A673 (cell line): ENCODE measurements at regions not wholly inside any gene's neighbourhood (a gene's known extent, or its start where the extent isn't known, plus 50 kb on each side); places are given as distances from the start of the nearest gene placed in this dataset.

Experiments used
- BruUV-seq: library from RNA; stranded (reverse); fragments of 400-500 nt; replicated peaks from 2 replicates; lab custom pipeline; 2021; lab: Mats Ljungman, UMichigan
- CTCF ChIA-PET: fragments of 300-600 bp; sonication (Branson Sonifier 250); formaldehyde crosslinking; loops from one replicate; lab custom pipeline; 2022; ENCODE audit warnings: antibody characterized with exemption; lab: Charles Lee
- POLR2A ChIA-PET: fragments of 300-600 bp; sonication (Branson Sonifier 250); formaldehyde crosslinking; loops from one replicate; lab custom pipeline; 2022; ENCODE audit warnings: antibody characterized with exemption; ENCODE audit not compliant: low non-redundant PET; lab: Charles Lee
- DNase-seq: peaks from one replicate; pipeline ENCODE4 v3.0.0-alpha.2; 2015; ENCODE audit warnings: low spot score
- H3K27ac ChIP-seq: fragments of 200-600 bp; sonication (generic); 2 replicates; pipeline ENCODE4 v1.5.1; 2016; ENCODE audit warnings: mixed run types, low read depth, mild to moderate bottlenecking, mixed read lengths, antibody characterized with exemption, low read length; ENCODE audit not compliant: poor library complexity, severe bottlenecking
- H3K27me3 ChIP-seq: fragments of 200-600 bp; sonication (generic); replicated peaks from 2 replicates; pipeline ENCODE4 v1.6.1; 2017; ENCODE audit warnings: mixed run types, low read depth, mild to moderate bottlenecking, mixed read lengths, antibody characterized with exemption, low read length; ENCODE audit not compliant: insufficient read depth, poor library complexity
- H3K36me3 ChIP-seq: fragments of 200-600 bp; sonication (generic); 2 replicates; pipeline ENCODE4 v1.6.1; 2016; ENCODE audit warnings: mixed run types, mild to moderate bottlenecking, mixed read lengths, antibody characterized with exemption, low read length; ENCODE audit not compliant: insufficient read depth, poor library complexity, severe bottlenecking
- H3K4me1 ChIP-seq: fragments of 200-600 bp; sonication (generic); 2 replicates; pipeline ENCODE4 v1.6.1; 2017; ENCODE audit warnings: mixed run types, mild to moderate bottlenecking, mixed read lengths, antibody characterized with exemption, low read length; ENCODE audit not compliant: insufficient read depth, poor library complexity, severe bottlenecking
- H3K4me3 ChIP-seq: fragments of 200-600 bp; sonication (generic); 2 replicates; pipeline ENCODE4 v1.5.1; 2016; ENCODE audit warnings: low read depth, mixed run types, mild to moderate bottlenecking, mixed read lengths, low read length; ENCODE audit not compliant: poor library complexity, severe bottlenecking
- H3K9me3 ChIP-seq: fragments of 200-600 bp; sonication (generic); 2 replicates; pipeline ENCODE4 v1.6.1; 2016; ENCODE audit warnings: mixed run types, low read depth, mild to moderate bottlenecking, mixed read lengths, antibody characterized with exemption, low read length; ENCODE audit not compliant: poor library complexity, severe bottlenecking
- EZH2 ChIP-seq: fragments of 200-600 bp; sonication (generic); IDR thresholded peaks from 2 replicates; pipeline ENCODE4 v1.6.1; 2017; ENCODE audit warnings: borderline replicate concordance, low read depth, mild to moderate bottlenecking, mixed read lengths, antibody characterized with exemption, low read length; ENCODE audit not compliant: poor library complexity, severe bottlenecking
- intact Hi-C: fragments of 100-400 bp; cut with micrococcal nuclease; formaldehyde crosslinking; loops from one replicate; pipeline ENCODE4 v1.10.0; 2022; ENCODE audit not compliant: unreplicated experiment
- TF ChIP-seq, protein P1 (sequence below): fragments of 300-800, 200-600 bp; sonication (generic); conservative IDR thresholded peaks from 2 replicates; pipeline ENCODE4 v1.5.1; 2017; ENCODE audit warnings: low read depth, mild to moderate bottlenecking, antibody characterized with exemption, low read length, moderate library complexity, mixed read lengths

DNA sequence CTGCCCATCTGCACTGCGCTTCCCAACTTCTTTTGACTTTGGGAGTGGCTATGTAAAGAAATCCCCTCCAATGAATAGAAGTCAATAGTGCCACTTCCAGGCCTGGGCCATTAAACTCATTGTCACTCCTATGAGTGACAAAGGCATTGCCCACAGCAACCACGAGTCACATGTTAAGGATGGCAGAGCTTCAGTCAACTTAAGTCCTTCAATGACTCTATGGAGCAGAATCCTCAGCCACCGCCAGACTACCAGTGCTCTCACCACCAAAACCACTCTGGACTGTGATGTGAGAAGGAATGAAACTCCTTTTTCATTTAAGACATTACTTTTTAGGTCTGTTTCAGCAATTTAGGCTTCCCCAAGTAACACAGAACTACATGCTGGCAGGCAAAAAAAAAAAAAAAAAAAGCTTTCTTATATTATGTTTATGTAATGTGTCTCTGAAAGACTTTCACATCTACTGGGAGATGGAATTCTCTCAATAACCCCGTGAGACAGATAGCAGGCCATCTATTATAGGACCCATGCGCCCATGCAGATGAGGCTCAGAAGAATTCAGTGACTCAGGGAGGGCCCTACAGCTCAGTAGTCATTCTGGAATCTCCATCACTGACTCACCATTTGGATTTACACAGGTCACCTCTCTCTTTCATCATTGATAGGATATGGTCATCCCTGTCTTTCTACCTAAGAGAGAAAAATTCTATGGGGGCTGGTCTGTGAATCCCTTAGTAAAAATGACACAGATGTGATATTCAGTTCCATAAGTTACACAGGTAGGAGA is 180.5 kb downstream of the CEMIP2 start:
- BruUV-seq = no TSS peak
- peaks cover 3% of the 10 kb centered on the region for H3K27me3 ChIP-seq
- no peak for TF ChIP-seq EZH2
- TF ChIP-seq, protein P1, sequence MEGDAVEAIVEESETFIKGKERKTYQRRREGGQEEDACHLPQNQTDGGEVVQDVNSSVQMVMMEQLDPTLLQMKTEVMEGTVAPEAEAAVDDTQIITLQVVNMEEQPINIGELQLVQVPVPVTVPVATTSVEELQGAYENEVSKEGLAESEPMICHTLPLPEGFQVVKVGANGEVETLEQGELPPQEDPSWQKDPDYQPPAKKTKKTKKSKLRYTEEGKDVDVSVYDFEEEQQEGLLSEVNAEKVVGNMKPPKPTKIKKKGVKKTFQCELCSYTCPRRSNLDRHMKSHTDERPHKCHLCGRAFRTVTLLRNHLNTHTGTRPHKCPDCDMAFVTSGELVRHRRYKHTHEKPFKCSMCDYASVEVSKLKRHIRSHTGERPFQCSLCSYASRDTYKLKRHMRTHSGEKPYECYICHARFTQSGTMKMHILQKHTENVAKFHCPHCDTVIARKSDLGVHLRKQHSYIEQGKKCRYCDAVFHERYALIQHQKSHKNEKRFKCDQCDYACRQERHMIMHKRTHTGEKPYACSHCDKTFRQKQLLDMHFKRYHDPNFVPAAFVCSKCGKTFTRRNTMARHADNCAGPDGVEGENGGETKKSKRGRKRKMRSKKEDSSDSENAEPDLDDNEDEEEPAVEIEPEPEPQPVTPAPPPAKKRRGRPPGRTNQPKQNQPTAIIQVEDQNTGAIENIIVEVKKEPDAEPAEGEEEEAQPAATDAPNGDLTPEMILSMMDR = no peak
- H3K4me3 ChIP-seq = no peak overlapping the region
- no peaks in the 10 kb centered on the region for H3K4me1 ChIP-seq
- no peaks in the 10 kb centered on the region for H3K36me3 ChIP-seq
- H3K9me3 ChIP-seq = no peaks in the 10 kb centered on the region
- POLR2A ChIA-PET = no interaction called here
- intact Hi-C loops = loop anchor here (10.0 kb wide), 1 partner anchor 53 kb away; no protein-coding TSS in a partner anchor
- no peak for DNase-seq
- CTCF ChIA-PET = interaction anchor here (0.6 kb wide), 2 partner anchors 338 to 949 kb away, joined by 5 read pairs; no protein-coding TSS in a partner anchor
- no peak overlapping the region for H3K27ac ChIP-seq

DNA sequence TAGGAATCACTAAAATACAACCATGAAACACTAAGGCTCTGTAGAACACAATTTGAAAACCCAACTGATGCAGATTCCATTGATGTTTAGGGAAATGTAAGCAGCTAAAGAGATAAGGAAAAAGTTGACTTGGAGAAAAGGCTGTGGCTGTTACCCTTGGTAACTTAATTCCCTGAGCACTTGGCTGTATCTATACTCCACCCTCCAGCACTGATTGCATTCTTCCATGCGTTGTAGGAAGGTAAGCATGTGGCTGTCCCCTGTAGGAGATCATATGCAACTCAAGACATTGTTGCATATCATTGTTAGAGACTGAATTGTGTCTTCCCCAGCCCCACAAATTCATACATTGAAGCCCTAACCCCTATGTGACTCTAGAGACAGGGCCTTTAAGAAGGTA is 184.5 kb downstream of the CEMIP2 start:
- intact Hi-C loops = loop anchor here (10.0 kb wide), 1 partner anchor 49 kb away; no protein-coding TSS in a partner anchor
- no peak for DNase-seq
- no TSS peak for BruUV-seq
- Histone ChIP-seq H3K4me1 (no peaks in the 10 kb centered on the region), H3K27me3 (peaks cover under 1% of the 10 kb centered on the region), H3K9me3 (no peaks in the 10 kb centered on the region), H3K27ac (no peak overlapping the region), H3K36me3 (no peaks in the 10 kb centered on the region), H3K4me3 (no peak overlapping the region)
- TF ChIP-seq EZH2 = no peak
- TF ChIP-seq, protein P1 = no peak
- ChIA-PET CTCF (no interaction called here), POLR2A (no interaction called here)

DNA sequence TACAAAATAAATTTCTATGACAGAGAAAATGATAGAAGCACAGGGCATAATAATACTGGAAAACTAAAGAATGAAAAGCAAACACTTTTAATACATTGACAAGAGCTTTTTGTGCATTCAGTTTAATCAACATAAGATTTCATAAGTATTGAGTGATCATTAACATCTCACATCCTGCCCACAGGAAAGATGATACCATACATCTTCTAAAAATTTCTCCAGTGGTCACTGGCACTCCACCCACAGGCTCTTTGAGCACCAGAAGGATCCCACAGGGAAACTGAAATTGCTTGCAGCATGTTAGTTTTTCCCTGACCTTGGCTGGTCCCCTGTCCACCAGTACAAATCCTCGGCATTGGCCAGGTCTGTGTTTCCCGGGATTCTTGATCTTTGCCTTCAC is 186.0 kb downstream of the CEMIP2 start:
- no TSS peak for BruUV-seq
- DNase-seq = no peak
- TF ChIP-seq, protein P1 = no peak
- no peak for TF ChIP-seq EZH2
- H3K9me3 ChIP-seq = no peaks in the 10 kb centered on the region
- ChIA-PET CTCF (no interaction called here), POLR2A (no interaction called here)
- H3K36me3 ChIP-seq = no peaks in the 10 kb centered on the region
- no peaks in the 10 kb centered on the region for H3K4me1 ChIP-seq
- H3K27ac ChIP-seq = no peak overlapping the region
- no peaks in the 10 kb centered on the region for H3K27me3 ChIP-seq
- H3K4me3 ChIP-seq = no peak overlapping the region
- intact Hi-C loops = loop anchor here (10.0 kb wide), 1 partner anchor 48 kb away; no protein-coding TSS in a partner anchor
